Choroid plexus epithelial cell (primary cell): ENCODE measurements at regions not wholly inside any gene's neighbourhood (a gene's known extent, or its start where the extent isn't known, plus 50 kb on each side); places are given as distances from the start of the nearest gene placed in this dataset.

Experiments used
- DNase-seq: peaks from one replicate; pipeline ENCODE4 v3.0.0-alpha.2; 2010; ENCODE audit warnings: low read depth
- H3K4me3 ChIP-seq: 2 replicates; pipeline ENCODE4 v1.5.1; 2011; ENCODE audit warnings: low read depth, mild to moderate bottlenecking, control low read depth, low read length, moderate library complexity
- TF ChIP-seq, protein P1 (sequence below): conservative IDR thresholded peaks from 2 replicates; pipeline ENCODE4 v1.5.1; 2011; ENCODE audit warnings: low read depth, mild to moderate bottlenecking, control low read depth, inconsistent platforms, low read length, moderate library complexity

DNA sequence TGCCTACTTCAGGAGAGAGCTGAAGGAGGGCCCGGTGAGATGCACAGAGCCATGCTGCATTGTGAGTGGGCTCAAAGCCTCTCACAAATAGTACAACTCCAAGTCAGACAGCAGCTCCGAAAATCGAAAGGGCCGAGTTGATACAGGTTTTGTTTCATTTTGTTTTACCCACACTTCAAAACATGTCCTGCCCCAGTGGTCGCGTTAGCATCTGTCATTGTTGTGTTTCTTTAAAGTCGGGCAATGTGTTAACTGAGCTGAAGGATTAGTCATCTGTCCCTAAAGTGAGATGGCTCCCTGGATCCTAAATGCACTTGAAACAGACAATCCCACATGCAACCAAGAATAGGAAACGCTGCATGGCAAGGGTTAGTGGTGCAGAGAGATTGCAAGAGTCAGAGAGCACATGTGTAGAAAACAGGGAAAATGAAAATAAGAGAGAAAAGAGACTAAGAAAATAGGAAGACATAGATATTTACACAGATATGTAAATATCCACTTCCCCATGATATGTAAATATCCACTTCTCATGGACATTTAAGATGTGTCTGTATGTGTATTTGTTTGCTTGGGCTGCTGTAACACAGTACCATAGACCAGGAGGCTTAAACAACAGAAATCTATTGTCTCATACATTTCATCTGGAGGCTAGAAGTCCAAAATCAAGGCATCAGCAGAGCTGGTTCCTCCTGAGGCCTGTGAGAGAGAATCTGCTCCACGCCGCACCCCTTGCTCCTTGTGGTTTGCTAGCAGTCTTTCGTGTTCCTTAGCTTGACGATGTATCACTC, 131.4 kb upstream of the RAB4A start:
- DNase-seq = no peak
- TF ChIP-seq, protein P1, sequence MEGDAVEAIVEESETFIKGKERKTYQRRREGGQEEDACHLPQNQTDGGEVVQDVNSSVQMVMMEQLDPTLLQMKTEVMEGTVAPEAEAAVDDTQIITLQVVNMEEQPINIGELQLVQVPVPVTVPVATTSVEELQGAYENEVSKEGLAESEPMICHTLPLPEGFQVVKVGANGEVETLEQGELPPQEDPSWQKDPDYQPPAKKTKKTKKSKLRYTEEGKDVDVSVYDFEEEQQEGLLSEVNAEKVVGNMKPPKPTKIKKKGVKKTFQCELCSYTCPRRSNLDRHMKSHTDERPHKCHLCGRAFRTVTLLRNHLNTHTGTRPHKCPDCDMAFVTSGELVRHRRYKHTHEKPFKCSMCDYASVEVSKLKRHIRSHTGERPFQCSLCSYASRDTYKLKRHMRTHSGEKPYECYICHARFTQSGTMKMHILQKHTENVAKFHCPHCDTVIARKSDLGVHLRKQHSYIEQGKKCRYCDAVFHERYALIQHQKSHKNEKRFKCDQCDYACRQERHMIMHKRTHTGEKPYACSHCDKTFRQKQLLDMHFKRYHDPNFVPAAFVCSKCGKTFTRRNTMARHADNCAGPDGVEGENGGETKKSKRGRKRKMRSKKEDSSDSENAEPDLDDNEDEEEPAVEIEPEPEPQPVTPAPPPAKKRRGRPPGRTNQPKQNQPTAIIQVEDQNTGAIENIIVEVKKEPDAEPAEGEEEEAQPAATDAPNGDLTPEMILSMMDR = no peak
- H3K4me3 ChIP-seq = no peak overlapping the region

DNA sequence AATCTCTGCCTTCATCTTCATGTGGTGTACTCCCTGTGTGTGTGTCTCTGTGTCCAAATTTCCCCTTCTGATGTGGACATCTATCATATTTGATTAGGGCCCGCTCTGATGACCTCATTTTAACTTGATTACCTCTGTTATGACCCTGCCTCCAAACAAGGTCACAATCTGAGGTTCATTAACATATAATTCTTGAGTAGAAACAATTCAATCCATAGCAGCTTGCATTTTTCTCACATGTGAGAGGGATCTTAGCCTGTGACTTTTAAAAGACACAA, 130.9 kb upstream of the RAB4A start:
- TF ChIP-seq, protein P1 = no peak
- no peak overlapping the region for H3K4me3 ChIP-seq
- DNase-seq = no peak

DNA sequence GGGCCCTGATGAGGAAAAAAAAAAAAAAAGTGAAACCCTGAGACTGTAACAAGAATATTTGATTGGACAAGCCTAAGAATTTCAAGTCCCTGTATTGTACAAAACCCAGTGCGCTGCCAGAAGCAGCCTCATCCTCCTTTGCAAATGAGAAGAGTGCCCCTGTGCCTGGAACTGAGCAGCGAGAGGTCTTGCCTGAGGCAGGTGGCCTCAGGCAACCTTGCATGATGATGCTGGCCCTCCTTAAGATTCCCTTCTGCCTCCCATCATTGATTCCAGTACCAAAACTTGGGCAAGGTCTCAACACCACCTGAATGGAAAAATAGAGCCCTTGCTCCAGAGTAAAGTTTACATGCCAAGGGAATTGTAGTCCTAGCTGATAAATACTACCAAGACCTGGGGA, 129.6 kb upstream of the RAB4A start:
- DNase-seq = no peak
- TF ChIP-seq, protein P1 = no peak
- no peak overlapping the region for H3K4me3 ChIP-seq

DNA sequence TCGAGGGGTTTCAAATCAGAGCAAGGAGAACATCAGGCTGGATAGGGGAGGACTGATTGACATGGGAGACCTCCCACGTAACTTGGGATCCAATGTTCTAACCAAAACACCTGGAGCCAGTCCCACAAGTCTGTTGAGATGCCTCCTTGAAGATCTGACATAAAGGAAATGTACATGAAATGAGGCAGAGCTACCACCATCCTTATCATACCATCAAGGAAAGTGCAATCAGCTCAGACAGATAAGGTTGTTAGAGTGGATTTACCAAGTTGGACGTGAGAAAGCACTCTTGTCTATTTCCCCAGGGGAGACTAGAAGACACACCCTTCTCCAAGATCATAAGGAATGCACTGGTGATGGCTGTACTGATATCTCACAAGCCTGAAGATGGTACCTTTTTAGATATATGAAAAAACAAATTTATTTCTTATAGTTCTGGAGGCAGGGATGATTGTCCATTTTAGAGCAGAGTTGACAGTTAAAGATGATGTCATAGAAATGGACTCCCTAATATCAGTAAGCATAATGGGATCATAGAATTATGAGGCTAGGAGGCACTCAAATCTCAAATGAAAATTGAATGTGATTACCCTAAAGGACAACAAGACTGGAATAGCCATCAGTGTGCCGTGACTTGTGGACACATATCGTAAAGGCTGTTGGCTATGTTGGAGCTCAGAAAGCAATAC, 129.1 kb upstream of the RAB4A start:
- no peak overlapping the region for H3K4me3 ChIP-seq
- DNase-seq = no peak
- TF ChIP-seq, protein P1 = no peak

DNA sequence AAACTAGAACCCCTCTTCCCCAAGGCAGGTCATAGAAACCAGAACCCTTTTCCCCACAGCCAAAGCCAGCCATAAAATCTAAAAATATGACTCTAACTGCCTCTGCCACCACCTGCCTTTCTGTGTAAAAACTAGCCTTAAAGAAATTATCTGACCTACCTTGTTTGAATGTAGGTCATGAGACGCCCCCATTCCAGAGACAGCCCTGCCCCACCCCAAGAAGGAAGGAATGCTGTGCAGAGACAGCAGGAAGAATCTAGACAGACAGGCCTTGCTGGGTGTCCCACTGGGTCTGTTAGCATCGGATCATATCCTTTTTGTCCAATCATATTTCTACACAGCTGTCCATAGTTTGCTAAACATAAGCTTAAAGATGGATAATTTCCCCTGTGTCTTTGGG, 128.4 kb upstream of the RAB4A start:
- no peak overlapping the region for H3K4me3 ChIP-seq
- TF ChIP-seq, protein P1 = no peak
- DNase-seq = no peak

DNA sequence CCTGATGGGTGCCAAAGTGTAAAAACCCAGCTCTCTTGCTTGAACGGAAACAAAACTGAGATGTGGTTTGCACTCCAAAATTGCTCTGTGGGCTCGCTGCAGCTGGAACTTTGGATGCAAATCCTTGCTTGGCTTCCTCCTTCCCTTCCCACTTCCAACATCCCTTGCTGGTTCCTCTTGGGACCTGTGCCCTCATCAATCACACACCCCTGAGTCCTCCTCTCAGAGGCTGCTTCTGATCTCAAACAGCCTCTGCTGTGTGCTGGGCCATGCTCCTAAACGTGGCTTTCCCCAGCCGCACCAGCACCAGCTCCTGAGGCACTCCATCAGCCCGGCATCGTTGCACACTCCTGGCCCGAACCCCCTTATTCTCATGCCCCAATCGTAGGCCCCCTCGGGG, 124.3 kb upstream of the RAB4A start:
- no peak for DNase-seq
- TF ChIP-seq, protein P1 = no peak
- H3K4me3 ChIP-seq = no peak overlapping the region

DNA sequence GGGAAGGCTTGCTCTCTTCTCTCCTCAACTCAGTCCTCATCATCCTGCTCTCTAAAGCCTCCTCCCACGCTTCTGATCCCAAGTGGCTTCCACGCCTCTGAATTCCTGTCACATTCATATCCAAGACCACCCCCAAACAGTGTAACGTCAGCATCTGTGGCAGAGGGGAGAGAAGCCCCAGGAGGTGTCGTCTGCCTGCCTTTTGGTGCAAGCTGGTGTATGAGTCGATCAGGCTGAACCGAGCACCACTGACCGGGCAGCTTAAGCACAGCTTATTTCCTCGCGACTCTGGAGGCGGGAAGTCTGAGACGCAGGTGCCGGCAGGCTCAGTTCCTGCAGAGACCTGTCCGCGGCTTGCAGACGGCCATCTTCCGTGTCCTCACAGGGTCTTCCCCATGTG, 123.8 kb upstream of the RAB4A start:
- TF ChIP-seq, protein P1 = no peak
- no peak for DNase-seq
- H3K4me3 ChIP-seq = no peak overlapping the region
